Right atrium auricular region (tissue), 2 donors: ENCODE measurements at regions not wholly inside any gene's neighbourhood (a gene's known extent, or its start where the extent isn't known, plus 50 kb on each side); places are given as distances from the start of the nearest gene placed in this dataset.

Experiments used
- DNase-seq: peaks from one replicate; pipeline ENCODE4 v3.0.0-alpha.2; 2019; ENCODE audit warnings: low spot score
- H3K27ac ChIP-seq, 2 donors: fragments of 200-600 bp; sonication (generic); 1 replicate in 1 of 2; 2 replicates in 1 of 2; pipeline ENCODE4 v1.5.1; 2016 to 2019
- H3K27me3 ChIP-seq, 2 donors: fragments of 200-600 bp; sonication (generic); one replicate each; pipeline versions ENCODE4 v1.5.1 to v1.6.0; 2017 to 2019
- H3K36me3 ChIP-seq: fragments of 200-600 bp; sonication (generic); one replicate; pipeline ENCODE4 v1.5.1; 2016
- H3K4me1 ChIP-seq, 2 donors: fragments of 200-600 bp; sonication (generic); one replicate each; pipeline versions ENCODE4 v1.5.1 to v1.6.0; 2017 to 2019
- H3K4me3 ChIP-seq, 2 donors: fragments of 200-600 bp; sonication (generic); 1 replicate in 1 of 2; 2 replicates in 1 of 2; pipeline ENCODE4 v1.5.1; 2017 to 2019; ENCODE audit warnings: mild to moderate bottlenecking in 1 of 2, moderate library complexity in 1 of 2
- H3K9me3 ChIP-seq, 2 donors: fragments of 200-600 bp; sonication (generic); one replicate each; pipeline ENCODE4 v1.5.1; 2019
- CTCF ChIP-seq, 2 donors: fragments of 200-600 bp; sonication (generic); IDR thresholded peaks; one replicate each; pipeline ENCODE4 v1.5.1; 2019; ENCODE audit warnings: antibody characterized with exemption in 2 of 2

- Histone ChIP-seq H3K4me3 (no peak overlapping the region), H3K27me3 (no peaks in the 10 kb centered on the region), H3K27ac (no peak overlapping the region), H3K4me1 (no peaks in the 10 kb centered on the region), H3K9me3 (no peaks in the 10 kb centered on the region), H3K36me3 (no peaks in the 10 kb centered on the region)
- DNase-seq = no peak
- no peak for TF ChIP-seq CTCF (IDR thresholded peaks at IDR 0.05)
Observed at GRCh38 chr6:85275338-85275985, 174.4 kb upstream of the NT5E start.

GRCh38 chr6:85273870-85274269, 176.0 kb upstream of the NT5E start:
- no peak overlapping the region for H3K4me3 ChIP-seq
- TF ChIP-seq CTCF (IDR thresholded peaks at IDR 0.05) = no peak
- no peaks in the 10 kb centered on the region for H3K9me3 ChIP-seq
- H3K4me1 ChIP-seq = no peaks in the 10 kb centered on the region
- no peak for DNase-seq
- no peaks in the 10 kb centered on the region for H3K27me3 ChIP-seq
- no peak overlapping the region for H3K27ac ChIP-seq
- H3K36me3 ChIP-seq = no peaks in the 10 kb centered on the region

- DNase-seq = no peak
- Histone ChIP-seq H3K27me3 (no peaks in the 10 kb centered on the region), H3K9me3 (no peaks in the 10 kb centered on the region), H3K27ac (no peak overlapping the region), H3K4me1 (no peaks in the 10 kb centered on the region), H3K36me3 (no peaks in the 10 kb centered on the region), H3K4me3 (no peak overlapping the region)
- TF ChIP-seq CTCF (IDR thresholded peaks at IDR 0.05) = no peak
Observed at GRCh38 chr6:85273046-85273445, 176.8 kb upstream of the NT5E start.

- DNase-seq = no peak
- no peaks in the 10 kb centered on the region for H3K4me1 ChIP-seq
- no peaks in the 10 kb centered on the region for H3K9me3 ChIP-seq
- no peak overlapping the region for H3K4me3 ChIP-seq
- TF ChIP-seq CTCF (IDR thresholded peaks at IDR 0.05) = no peak
- H3K36me3 ChIP-seq = no peaks in the 10 kb centered on the region
- no peaks in the 10 kb centered on the region for H3K27me3 ChIP-seq
- H3K27ac ChIP-seq = no peak overlapping the region
Observed at GRCh38 chr6:85272592-85272991, 177.3 kb upstream of the NT5E start.

- H3K27me3 ChIP-seq = no peaks in the 10 kb centered on the region
- no peaks in the 10 kb centered on the region for H3K9me3 ChIP-seq
- no peak for DNase-seq
- TF ChIP-seq CTCF (IDR thresholded peaks at IDR 0.05) = no peak
- H3K27ac ChIP-seq = no peak overlapping the region
- no peaks in the 10 kb centered on the region for H3K4me1 ChIP-seq
- no peaks in the 10 kb centered on the region for H3K36me3 ChIP-seq
- H3K4me3 ChIP-seq = no peak overlapping the region
Observed at GRCh38 chr6:85262621-85263020, 187.3 kb upstream of the NT5E start.

GRCh38 chr6:85261271-85261670, 188.6 kb upstream of the NT5E start:
- Histone ChIP-seq H3K27me3 (no peaks in the 10 kb centered on the region), H3K9me3 (no peaks in the 10 kb centered on the region), H3K4me3 (no peak overlapping the region), H3K4me1 (no peaks in the 10 kb centered on the region), H3K36me3 (no peaks in the 10 kb centered on the region), H3K27ac (no peak overlapping the region)
- no peak for TF ChIP-seq CTCF (IDR thresholded peaks at IDR 0.05)
- no peak for DNase-seq
